ENCODE measurements at regions not wholly inside any gene's neighbourhood (a gene's known extent, or its start where the extent isn't known, plus 50 kb on each side); places are given as distances from the start of the nearest gene placed in this dataset.
"Not testable (repeated sequence)": the region's sequence is repeated elsewhere in the genome, so short reads cannot be mapped to it uniquely, and the experiment has no call there.

DNA sequence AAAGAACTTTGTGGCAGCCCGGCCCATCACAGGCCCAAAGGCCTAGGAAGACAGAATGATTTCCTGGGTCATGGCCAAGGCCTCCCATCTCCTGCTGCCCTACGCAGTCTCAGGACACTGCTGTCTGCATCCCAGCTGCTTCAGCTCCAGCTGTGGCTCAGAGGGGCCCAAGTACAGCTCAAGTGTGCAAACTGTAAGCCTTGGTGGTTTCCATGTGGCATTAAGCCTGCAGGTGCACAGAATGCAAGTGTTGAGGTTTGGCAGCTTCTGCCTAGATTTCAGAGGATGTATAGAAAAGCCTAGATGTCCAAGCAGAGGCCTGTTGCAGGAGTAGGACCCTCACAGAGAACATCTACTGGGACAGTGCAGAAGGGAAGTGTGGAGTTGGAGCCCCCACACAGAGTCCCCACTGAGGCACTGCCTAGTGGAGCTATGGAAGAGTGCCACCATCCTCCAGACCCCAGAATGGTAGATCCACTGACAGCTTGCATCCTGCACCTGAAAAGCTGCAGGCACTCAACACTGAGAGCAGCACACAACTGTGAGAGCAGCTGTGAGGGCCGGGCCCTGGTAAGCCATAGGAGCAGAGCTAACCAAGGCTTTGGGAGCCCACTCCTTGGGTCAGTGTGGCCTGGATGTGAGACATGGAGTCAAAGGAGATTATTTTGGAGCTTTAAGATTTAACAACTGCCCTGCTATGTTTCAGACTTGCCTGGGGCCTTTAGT is 208.2 kb upstream of the CMC1 start:
- no peak for DNase-seq (ENCODE audit: low read depth)

- DNase-seq (ENCODE audit: low read depth): no peak
Observed at GRCh38 chr3:28036599-28037575, 204.5 kb upstream of the CMC1 start.

DNA sequence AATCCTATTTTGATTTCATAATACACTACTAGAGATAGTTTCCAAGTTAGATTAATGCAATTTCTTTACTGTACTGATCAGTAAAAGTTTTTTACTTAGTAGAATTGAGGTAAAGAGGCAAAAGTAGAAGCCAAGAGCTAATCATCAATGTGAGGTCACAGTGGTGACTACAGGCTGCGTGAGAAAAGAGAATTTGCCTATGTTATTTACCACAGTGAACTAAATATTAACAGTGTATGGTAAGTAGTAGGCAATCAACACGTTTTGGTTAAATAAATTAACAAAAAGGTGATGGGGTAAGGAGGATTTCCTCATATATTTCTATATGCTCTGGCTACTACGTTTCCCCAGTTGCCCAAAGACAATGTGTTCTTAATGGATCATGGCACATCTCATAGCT is 202.2 kb upstream of the CMC1 start:
- DNase-seq (ENCODE audit: low read depth): no peak

DNA sequence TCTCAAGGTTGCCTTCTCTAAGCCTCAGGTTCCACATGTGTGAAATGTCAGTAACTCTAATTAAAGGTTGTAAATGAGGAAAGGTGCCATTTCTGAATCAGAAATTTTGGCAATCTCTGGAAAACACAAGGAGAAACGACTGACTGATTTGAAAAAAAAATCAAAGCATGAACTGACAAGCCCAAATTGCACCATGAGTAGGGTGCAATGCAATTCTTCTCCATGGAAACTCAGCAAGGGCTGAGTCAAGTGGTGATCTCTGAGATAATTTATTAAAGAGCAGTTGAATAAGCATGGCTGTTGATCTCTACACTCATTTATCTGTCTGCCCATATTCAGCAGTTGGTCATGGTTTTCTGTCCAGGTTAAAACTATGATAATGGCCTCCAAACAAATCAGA is 201.6 kb upstream of the CMC1 start:
- no peak for DNase-seq (ENCODE audit: low read depth)

GRCh38 chr3:28042095-28042635 is 199.3 kb upstream of the CMC1 start:
- DNase-seq (ENCODE audit: low read depth): no peak

GRCh38 chr3:28042707-28043106 is 198.7 kb upstream of the CMC1 start:
- no peak for DNase-seq (ENCODE audit: low read depth)

GRCh38 chr3:28050120-28050519 is 191.3 kb upstream of the CMC1 start:
- DNase-seq (ENCODE audit: low read depth): no peak

- no peak for DNase-seq (ENCODE audit: low read depth)
Observed at GRCh38 chr3:28050885-28051284, 190.5 kb upstream of the CMC1 start.

GRCh38 chr3:28053759-28054158 is 187.7 kb upstream of the CMC1 start:
- DNase-seq (ENCODE audit: low read depth): peak; percentile 46

- no peak for DNase-seq (ENCODE audit: low read depth)
Observed at GRCh38 chr3:28056806-28057205, 184.6 kb upstream of the CMC1 start.

DNA sequence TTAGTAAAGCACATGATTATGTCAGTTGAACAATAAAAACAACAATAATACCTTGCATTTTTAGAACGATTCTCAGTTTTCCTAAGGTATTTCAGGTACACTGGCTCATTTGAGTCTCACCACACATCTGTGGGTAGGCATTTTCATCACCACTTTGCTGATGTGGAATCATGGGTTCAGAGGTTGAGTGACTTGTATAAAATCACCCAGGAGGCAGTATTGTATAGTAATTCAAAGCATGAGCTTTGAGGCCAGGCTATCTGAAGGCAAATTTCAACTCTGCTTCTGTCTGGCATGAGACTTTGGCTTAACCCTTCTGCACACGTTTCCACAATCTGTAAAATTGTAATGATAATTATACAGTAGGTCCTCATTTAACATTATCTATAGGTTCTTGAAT is 183.9 kb upstream of the CMC1 start:
- no peak for DNase-seq (ENCODE audit: low read depth)

DNA sequence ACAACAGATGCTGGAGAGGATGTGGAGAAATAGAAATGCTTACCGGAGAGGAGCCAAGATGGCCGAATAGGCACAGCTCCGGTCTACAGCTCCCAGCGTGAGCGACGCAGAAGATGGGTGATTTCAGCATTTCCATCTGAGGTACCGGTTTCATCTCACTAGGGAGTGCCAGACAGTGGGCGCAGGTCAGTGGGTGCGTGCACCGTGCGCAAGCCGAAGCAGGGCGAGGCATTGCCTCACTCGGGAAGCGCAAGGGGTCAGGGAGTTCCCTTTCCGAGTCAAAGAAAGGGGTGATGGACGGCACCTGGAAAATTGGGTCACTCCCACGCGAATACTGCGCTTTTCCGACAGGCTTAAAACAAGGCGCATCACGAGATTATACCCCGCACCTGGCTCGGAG is 182.2 kb upstream of the CMC1 start:
- not testable (repeated sequence) for DNase-seq (ENCODE audit: low read depth)

GRCh38 chr3:28066020-28066419 is 175.4 kb upstream of the CMC1 start:
- DNase-seq (ENCODE audit: low read depth): no peak

DNA sequence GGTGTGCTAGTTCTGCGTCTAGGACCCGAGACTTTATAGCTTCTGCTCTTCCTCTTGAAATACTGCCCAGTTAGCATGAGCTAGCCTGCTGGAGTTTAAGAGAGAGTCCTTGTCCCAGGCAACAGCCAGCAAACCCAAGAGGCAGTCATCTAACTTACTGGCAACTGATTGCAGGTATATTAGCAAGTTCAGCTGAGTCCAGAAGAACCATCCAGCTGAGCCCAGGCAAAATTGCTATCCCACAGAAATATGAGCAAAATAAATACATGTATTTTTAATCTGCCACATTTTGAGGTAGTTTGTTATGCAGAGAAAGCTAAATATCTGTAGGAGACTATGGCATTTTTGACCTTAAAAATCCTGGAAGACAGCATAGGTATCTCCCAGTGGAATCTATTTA is 174.4 kb upstream of the CMC1 start:
- DNase-seq (ENCODE audit: low read depth): no peak

DNA sequence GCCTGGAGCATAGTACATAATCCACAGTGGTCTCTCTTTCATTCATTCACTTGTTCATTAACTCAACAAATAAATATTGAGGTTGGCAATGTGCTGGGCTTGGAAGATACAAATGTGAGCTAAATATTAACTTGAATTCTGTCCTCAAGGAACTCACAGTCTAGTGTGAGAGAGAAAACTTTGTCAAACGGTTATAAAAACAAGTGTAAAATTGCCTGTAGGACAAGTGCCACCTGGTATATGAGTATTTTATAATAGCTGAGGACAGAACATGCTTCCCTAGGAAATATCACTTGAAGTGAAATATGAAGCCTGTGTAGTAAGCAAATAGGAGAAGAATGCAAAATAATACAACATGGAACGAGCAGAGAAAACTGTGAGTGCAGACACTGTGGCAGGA is 173.1 kb upstream of the CMC1 start:
- DNase-seq (ENCODE audit: low read depth): no peak

GRCh38 chr3:28069438-28069837 is 172.0 kb upstream of the CMC1 start:
- no peak for DNase-seq (ENCODE audit: low read depth)

DNA sequence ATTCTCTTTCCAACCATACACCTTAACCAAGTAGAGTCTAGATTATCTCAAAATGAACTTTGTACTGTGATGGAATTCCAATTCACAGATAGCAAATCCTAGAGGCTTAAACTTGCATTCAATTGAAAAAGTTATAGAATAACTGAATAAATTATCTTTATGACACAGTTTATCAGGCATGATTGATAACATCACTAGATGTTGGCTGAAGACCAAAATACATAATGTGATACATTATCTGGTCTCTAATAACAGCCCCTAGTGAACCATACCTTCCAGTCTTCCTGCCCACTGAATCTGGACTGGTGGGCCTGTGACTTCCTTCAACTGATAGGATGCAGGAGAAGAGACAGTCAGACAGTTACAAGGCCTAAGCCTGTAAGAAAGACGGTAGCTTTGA is 165.2 kb upstream of the CMC1 start:
- DNase-seq (ENCODE audit: low read depth): no peak

DNA sequence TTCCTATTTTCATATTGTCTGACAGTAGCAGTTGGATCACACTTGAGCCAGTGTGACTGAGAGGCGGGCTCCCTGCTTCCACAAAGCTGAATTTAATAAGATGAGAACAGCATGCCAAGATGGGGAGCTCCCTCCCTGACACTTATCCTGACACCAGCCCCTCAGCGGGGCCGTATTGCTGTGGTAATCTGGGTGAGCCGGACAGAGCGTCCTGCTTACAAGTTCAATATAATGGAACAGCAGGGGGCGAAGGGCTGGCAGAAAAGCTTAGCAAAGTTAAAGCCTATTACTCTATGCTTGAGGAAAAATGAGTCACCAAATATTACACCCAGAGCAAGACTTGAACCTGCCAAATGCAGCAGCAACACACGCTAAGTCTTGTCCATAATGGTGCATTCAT is 163.8 kb upstream of the CMC1 start:
- peak; percentile 20 for DNase-seq (ENCODE audit: low read depth)

DNA sequence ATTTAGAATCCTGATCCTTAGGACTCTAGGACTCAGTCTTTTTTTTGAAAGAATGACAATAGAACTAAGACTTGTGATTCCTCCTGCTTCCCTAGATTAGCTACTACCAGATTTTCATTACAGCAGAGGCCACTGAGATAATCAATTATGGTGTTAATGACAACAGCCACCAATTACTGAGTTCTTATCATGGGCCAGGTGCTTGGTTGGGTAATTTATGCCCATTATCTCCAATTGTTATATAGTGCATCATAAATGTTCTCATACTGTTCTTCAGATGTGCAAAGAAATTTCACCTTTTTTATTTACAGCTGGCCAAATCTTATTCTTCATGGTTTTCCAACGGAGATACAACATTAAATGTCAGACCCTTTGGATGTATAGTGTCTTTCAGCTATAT is 162.9 kb upstream of the CMC1 start:
- no peak for DNase-seq (ENCODE audit: low read depth)

GRCh38 chr3:28080716-28081115 is 160.7 kb upstream of the CMC1 start:
- DNase-seq (ENCODE audit: low read depth): no peak

DNA sequence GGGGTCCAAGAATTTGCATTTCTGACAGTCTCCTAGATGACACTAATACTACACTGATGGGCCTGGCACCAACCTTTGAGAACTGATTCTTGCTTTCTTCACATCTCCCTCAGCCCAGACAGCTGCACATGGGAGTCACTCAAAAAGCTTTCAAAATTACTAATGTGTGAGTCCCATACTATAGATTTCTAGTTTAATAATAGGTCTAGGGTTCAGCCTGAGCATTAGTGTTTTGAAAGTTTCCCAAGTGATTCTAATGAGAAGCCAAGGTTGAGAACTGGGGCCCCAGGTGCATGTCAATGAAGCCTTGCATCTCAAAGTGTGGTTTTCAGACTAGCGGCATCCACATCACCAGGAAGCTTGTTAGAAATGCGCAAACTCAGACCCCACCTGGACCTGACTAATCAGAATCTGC is 159.9 kb upstream of the CMC1 start:
- no peak for DNase-seq (ENCODE audit: low read depth)

DNA sequence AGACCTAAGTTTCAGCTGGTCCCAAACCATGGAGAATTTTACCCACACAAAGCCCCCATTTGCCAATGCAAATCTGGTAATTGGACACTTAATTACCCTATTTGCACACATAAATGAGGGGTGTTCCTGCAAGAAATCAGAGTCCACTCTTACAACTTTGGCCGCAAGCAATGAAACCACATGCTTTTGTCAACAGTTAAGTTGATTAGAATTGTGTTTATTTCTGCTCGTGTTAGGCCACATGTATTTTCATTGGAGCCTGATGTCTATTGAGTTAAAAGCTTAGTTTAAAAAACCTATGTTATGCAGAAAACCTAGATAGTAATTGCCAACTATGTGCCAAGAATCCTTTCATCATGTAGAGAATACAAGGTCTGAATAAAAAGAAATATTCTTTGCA is 153.8 kb upstream of the CMC1 start:
- DNase-seq (ENCODE audit: low read depth): no peak

Data from fibroblast of the conjunctiva (primary cell).